ENCODE measurements at regions not wholly inside any gene's neighbourhood (a gene's known extent, or its start where the extent isn't known, plus 50 kb on each side); places are given as distances from the start of the nearest gene placed in this dataset.

DNA sequence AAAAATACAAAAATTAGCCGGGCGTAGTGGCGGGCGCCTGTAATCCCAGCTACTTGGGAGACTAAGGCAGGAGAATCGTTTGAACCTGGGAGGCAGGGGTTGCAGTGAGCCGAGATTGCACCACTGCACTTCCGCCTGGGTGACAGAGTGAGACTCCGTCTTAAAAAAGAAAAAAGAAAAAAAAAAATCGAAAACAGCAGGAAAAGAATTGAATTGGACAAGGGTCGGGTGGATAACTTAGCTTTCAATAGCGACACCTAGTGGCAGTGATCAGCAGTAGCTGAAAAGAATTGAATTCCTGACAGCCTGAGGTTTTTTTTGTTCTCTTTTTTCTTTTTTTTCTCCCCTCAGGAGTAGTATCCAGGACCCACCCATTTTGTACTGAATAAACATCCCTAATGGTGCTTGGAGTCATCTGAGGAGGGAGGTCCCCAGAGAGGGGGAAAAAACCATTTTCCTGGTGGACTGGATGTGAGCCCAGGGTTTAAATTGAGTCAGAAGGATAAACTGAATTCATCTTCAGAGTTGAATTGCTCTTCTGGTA is 55.1 kb downstream of the CYCS start:
- peak; percentile 61 to 91 (median 81) for DNase-seq
- TF ChIP-seq, protein P1, sequence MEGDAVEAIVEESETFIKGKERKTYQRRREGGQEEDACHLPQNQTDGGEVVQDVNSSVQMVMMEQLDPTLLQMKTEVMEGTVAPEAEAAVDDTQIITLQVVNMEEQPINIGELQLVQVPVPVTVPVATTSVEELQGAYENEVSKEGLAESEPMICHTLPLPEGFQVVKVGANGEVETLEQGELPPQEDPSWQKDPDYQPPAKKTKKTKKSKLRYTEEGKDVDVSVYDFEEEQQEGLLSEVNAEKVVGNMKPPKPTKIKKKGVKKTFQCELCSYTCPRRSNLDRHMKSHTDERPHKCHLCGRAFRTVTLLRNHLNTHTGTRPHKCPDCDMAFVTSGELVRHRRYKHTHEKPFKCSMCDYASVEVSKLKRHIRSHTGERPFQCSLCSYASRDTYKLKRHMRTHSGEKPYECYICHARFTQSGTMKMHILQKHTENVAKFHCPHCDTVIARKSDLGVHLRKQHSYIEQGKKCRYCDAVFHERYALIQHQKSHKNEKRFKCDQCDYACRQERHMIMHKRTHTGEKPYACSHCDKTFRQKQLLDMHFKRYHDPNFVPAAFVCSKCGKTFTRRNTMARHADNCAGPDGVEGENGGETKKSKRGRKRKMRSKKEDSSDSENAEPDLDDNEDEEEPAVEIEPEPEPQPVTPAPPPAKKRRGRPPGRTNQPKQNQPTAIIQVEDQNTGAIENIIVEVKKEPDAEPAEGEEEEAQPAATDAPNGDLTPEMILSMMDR (IDR thresholded peaks at IDR 0.05; ENCODE audit: control extremely low read depth, extremely low read depth) = peak; percentile 77
- Histone ChIP-seq H3K9me3 (ENCODE audit: control insufficient read depth in 4 of 4, insufficient read depth in 3 of 4, low read length in 3 of 4) (no peaks in the 10 kb centered on the region), H3K9ac (ENCODE audit: insufficient read depth in 1 of 2, low read length in 2 of 2) (no peak overlapping the region), H3K36me3 (ENCODE audit: control insufficient read depth in 4 of 4, insufficient read depth in 4 of 4, low read length in 4 of 4) (no peaks in the 10 kb centered on the region), H3K4me1 (ENCODE audit: control insufficient read depth in 5 of 5, insufficient read depth in 5 of 5, low read length in 5 of 5) (peaks cover 0 to 15% (median 0%) of the 10 kb centered on the region in 5 donors), H3K27ac (ENCODE audit: low read depth in 1 of 2, low read length in 1 of 2) (no peak overlapping the region), H3K27me3 (ENCODE audit: control insufficient read depth in 3 of 3, insufficient read depth in 3 of 3, low read length in 2 of 3) (no peaks in the 10 kb centered on the region), H3K4me3 (no peak overlapping the region)
- peak; percentile 74 for ATAC-seq (ENCODE audit: insufficient read depth, low FRiP score)
- WGBS, 2 donors = 19 to 25% methylated on average over 10 to 11 of the region's 11 CpGs

DNA sequence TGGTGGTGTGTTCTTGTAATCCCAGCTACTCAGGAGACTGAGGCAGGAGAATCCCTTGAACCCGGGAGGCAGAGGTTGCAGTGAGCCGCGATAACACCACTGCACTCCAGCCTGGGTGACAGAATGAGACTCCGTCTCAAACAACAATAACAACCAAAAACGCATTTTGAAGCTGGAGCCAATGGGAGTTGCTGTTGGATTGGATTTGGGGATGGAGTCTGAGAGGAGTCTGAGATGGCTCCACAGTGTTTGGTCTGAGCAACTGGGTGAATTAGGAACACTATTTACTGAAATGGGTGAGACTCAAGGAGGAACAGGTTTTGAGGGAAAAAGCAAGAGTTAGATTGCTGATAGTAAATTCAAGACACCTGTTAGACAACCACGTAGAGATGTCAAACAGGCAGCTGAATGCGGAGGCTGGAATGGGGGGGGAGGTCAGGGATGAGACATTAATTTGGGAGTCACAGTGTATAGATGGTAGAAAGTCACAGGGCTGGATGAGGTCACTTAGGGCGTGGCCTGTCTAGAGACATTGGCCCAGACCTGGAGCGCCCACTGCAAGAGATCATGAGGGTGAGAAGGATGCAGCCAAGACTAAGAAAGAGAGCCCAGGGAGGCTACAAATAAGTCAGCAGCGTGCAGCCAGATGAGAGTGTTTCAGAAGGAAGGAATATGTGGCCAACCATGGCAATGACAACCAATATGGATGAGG is 56.4 kb downstream of the CYCS start:
- Histone ChIP-seq H3K9ac (ENCODE audit: insufficient read depth in 1 of 2, low read length in 2 of 2) (no peak overlapping the region), H3K4me3 (no peak overlapping the region), H3K27me3 (ENCODE audit: control insufficient read depth in 3 of 3, insufficient read depth in 3 of 3, low read length in 2 of 3) (no peaks in the 10 kb centered on the region), H3K27ac (ENCODE audit: low read depth in 1 of 2, low read length in 1 of 2) (no peak overlapping the region), H3K36me3 (ENCODE audit: control insufficient read depth in 4 of 4, insufficient read depth in 4 of 4, low read length in 4 of 4) (no peaks in the 10 kb centered on the region), H3K4me1 (ENCODE audit: control insufficient read depth in 5 of 5, insufficient read depth in 5 of 5, low read length in 5 of 5) (peaks cover 0 to 15% (median 0%) of the 10 kb centered on the region in 5 donors), H3K9me3 (ENCODE audit: control insufficient read depth in 4 of 4, insufficient read depth in 3 of 4, low read length in 3 of 4) (no peaks in the 10 kb centered on the region)
- ATAC-seq (ENCODE audit: insufficient read depth, low FRiP score) = no peak
- peak; percentile 24 to 69 (median 67) for DNase-seq
- 82 to 89% methylated on average over 10 of the region's 10 CpGs for WGBS, 2 donors
- TF ChIP-seq, protein P1 (IDR thresholded peaks at IDR 0.05; ENCODE audit: control extremely low read depth, extremely low read depth) = no peak

DNA sequence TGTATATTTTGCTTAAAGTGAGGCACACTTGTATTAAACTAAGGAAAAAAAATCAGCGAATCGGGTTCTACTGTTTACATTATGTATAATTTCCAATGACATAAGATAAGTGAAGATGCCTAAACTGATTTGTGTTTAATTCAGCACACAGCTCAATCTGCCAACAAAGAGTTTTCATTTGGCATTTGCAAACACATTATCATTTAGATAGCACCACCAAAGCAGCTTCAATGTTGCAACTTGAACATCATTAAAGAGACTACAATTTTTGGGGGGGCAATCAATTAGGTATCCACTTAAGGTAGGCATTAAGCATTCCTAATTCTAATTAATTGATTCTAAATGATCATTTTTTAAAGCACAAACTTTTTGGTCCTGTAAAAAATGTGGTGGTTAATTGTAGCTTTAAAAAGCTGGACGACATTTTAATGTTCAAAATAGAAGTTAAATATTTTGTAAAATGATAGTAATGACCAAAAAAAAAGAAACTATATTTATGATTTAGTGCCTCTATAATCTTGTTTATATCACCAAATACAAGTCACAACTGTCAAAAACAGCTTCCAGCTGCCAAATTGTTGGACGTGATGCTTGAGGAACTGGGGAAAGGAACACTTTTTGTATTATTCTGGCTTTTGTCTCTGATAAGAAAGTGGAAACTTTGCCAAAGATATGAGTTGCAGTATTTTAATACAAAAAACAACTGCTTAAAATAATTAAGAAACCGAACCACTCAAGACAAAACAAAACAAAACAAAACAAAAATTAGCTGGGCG is 57.1 kb downstream of the CYCS start:
- 61 to 72% methylated on average over 6 of the region's 6 CpGs for WGBS, 2 donors
- ATAC-seq (ENCODE audit: insufficient read depth, low FRiP score) (no peak), DNase-seq (peak; percentile 70 to 93 (median 93))

More for the DNA sequence above, 57.1 kb downstream of the CYCS start:
- TF ChIP-seq, protein P1 (IDR thresholded peaks at IDR 0.05; ENCODE audit: control extremely low read depth, extremely low read depth) = no peak
- Histone ChIP-seq H3K4me1 (ENCODE audit: control insufficient read depth in 5 of 5, insufficient read depth in 5 of 5, low read length in 5 of 5) (peaks cover 0 to 15% (median 0%) of the 10 kb centered on the region in 5 donors), H3K36me3 (ENCODE audit: control insufficient read depth in 4 of 4, insufficient read depth in 4 of 4, low read length in 4 of 4) (no peaks in the 10 kb centered on the region), H3K27ac (ENCODE audit: low read depth in 1 of 2, low read length in 1 of 2) (no peak overlapping the region), H3K4me3 (no peak overlapping the region), H3K9ac (ENCODE audit: insufficient read depth in 1 of 2, low read length in 2 of 2) (no peak overlapping the region), H3K27me3 (ENCODE audit: control insufficient read depth in 3 of 3, insufficient read depth in 3 of 3, low read length in 2 of 3) (no peaks in the 10 kb centered on the region), H3K9me3 (ENCODE audit: control insufficient read depth in 4 of 4, insufficient read depth in 3 of 4, low read length in 3 of 4) (no peaks in the 10 kb centered on the region)

Measured in lung (tissue), 11 donors.